Muscle of back (tissue), 3 donors: ENCODE measurements at regions not wholly inside any gene's neighbourhood (a gene's known extent, or its start where the extent isn't known, plus 50 kb on each side); places are given as distances from the start of the nearest gene placed in this dataset.
A peak's percentile ranks its signal among the peaks of the same experiment; 100 is the strongest.

Experiments used
- DNase-seq, 3 donors: peaks; one replicate each; pipeline versions ENCODE4 v3.0.0 to v3.0.0-alpha.2; 2013

DNA sequence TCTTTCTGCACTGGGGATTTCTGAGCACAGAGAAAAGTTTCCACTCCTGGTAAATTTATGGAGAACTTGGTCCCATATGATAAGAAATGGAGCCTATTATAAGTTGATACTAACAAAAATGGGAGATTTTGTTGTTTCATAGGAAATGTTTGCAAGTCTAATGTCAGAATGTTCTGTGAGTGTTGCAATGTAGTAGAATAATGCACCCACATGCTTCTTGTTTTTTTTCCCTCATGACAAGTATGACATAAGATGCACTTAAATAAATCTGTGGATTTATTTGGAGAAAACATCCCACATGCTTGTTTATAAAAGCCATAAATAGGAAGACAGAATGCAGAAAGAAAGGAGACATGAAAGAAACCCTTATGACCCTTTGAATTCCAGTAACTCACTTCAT is 50.8 kb upstream of the KCNJ6 start:
- no peak for DNase-seq

DNA sequence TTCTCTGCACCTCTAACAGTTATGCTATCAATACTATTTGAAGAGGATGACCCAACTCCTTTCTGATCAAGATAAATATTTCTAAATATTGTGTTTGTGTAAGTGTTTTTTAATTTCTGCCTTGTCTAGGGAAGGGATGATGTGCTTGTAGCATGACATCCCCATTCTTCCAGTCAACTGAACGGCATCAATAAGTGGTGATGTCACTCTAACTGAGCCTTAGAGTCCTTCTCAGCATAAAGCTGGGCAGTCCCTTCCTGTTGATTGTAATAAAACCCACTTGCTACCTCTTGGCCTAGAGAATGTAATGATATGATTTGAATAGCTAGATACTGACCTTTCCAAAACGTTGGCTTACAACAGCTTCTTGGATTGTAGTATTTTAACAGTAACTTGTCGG is 52.5 kb upstream of the KCNJ6 start:
- no peak for DNase-seq

DNA sequence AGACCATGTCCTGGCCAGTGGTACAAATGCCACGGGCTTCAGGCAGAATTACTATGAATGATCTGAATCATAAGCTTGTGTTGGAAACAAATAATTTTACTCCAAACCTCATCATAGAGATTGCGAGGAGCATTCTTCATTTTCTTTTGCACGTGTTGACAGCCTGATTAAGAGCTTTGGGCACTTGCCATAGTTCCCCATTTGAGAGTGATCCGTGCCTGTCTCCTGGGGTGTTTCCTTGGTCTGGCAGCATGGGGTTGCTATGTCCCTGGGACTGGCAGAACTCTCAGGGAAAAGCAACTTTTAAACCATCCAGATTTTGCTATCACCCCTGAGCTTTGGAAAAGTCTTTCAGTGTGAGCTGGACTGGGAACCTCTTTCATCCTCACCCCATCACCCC is 54.3 kb upstream of the KCNJ6 start:
- DNase-seq = no peak

DNA sequence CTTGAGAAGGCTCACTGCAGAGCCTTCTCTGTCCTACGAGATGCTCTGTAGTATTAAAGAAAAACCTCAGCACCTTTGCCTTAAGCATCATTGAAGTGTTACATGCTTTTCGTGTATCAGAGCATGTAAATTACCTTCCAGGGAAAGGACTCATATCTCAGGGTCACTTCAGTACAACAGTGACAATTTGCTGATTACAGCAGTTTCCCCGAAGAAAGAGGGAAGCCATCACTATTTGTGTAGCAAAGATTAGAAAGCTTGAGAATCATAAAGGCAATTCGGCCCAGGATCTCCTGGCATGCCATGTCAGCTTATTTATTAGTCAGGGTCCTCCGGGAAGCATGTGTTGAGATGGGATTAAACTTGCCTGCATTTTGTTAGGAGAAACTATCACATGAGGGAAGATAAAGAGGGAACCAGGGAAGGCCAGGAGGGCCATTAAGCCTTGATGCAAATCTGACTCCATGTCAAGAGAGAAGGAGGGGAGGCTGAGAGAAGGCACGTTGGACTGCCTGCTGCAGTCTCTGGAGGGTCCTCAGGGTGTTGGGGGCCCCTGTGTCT is 55.2 kb upstream of the KCNJ6 start:
- DNase-seq = no peak

DNA sequence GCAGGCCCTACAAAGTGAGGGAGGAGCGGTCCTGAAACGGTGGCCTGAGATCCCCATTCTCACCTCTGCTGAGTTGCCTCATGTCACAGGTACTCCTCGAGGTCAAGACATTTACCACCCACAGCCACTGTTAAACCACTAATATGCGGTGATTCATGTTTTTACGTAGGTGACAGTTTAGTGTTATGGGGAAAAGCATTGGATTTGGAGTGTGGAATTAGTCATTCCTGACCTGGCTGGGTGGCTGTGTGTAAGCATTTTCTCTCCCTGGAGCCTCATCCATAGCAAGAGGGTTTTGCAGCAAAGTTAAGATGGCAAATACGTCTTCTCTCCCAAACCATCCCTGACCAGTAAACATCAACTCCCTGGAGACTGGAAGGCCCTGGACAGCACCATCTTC is 57.8 kb upstream of the KCNJ6 start:
- peak in 1 of 3 donors; percentile 21 for DNase-seq

DNA sequence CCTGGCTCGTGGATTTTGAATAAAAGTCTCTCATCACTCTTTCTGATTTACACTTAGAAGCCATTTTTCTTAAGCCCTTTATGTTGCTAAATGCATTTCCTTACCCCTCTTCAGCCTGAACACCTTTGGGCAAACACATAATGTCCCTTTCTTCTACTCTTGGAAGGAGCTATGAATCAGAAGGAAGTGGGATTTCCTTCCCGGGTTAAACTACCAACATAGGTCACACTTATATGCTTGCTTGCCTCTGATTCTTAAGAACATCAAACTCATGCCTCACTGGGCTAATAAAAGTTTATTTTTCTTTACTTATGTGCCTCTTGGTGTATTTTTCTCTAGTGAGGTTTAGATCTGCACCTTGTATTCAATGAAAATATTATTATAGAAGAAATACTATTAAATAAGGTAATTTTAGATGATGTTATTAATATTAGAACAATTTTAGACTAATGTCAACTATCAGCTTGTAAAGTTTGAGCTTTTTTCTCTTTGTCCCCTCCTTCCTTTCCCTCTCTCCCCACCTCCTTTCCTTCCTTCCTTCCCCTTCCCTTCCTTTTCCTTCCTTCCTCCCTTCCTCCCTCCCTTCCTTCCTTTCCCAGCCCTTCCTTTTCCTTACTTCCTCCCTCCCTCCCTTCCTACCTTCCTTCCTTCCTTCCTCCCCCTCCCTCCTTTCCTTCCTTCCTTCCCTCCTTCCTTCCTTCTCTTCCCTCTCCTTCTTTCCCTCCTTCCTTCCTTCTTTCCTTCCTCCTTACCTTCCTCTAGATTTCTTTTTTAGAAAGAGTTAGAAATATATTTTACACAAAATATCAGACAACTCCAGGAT is 66.5 kb upstream of the KCNJ6 start:
- no peak for DNase-seq

DNA sequence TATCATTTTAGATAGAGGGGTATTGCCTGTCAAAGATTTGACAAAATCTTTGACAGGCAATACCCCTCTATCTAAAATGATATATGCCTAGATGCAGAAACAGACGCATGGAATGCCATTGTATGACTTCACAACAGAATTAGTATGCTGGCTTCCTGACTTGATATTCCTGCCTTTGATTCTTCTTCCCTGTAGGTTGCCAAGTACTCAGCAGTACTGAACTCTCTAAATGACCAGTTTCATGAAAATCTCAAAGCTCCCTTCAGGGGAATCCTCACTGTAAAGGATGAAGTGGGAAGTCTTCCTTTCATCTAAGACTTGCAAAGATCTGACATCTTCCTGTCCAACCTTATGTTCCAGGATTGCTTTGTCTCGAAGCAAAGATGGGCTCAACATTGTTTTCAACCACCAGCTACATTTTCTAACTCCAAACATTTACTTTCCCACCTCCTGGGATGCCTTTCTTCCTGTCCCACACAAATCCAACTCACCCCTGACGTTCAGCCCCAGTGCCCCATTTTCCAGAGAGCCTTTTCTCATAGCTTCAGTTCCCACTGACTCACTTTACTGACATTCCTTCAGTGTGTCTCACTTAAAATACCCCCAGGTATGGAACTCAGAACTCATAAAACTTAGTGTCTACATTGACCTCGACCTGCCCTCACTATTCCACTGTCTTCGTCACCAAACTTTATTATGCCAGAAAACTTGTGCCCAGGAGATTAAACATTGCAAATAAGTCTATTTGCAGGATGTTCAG is 67.3 kb upstream of the KCNJ6 start:
- peak in 1 of 3 donors; percentile 2 for DNase-seq

DNA sequence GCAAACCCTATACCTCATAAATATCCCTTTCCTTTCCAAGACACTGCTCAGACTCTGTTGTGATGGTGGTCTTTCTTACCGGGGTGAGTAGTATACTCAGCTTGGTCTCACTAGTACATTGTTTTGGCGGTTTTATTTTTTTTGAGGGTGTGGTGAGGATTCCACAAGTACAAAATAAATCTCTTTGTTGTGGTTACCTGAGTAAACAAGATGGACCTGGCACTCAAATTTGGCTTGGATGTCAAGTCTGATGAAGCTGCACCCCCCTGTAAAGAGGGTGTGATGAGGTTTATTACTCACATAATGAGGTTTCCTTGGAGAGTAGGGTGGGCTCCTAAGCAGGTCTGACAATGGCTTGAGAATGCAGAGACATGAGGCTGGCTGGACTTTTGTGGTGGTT is 68.2 kb upstream of the KCNJ6 start:
- DNase-seq = no peak

DNA sequence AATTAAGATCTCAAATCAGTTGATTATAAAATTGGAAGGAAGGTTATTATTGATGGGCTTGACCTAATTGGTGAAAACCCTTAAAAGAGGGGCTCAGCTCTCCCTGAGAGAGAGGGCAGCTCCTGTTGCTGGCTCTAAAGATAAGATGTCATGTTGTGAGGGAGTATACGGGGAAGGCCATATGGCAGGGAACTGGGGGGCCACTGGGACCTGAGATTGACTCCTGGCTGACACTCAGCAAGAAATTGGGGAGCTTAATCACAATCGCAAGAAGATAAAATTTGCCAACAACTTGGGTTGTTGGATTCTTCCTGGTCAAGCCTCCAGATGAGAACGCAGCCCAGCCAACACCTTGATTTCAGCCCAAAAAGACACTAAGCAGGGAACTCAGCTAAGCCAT is 69.7 kb upstream of the KCNJ6 start:
- DNase-seq = no peak

DNA sequence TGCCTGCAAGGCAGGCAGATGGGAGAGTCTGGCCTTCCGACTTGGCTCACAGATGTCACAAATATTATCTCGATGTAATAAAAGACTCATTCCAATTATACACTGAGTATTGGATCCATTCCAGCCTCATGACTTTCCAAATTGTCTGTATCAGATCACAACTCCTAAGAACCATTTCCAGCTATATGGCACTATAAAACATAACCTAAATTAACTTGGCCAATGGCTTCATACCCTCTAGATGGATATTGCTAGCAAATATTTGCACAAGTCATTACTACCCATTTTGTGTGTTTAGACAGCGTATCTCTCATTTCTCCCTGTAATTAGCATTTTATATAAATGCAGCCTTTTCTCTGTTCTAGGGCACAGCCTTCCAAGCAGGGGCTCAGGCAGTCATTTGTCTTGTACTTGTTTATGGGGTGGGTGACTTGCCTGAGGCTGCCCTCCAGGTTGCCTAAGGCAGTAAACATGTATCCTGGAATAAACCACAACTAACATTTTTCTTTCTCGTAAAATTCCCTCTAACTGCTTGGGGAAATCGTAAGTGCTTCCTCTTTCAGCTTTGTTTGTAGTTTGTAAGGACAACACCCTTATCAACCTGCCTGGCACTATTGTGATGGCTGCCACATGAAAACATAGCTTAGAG is 70.6 kb upstream of the KCNJ6 start:
- no peak for DNase-seq

DNA sequence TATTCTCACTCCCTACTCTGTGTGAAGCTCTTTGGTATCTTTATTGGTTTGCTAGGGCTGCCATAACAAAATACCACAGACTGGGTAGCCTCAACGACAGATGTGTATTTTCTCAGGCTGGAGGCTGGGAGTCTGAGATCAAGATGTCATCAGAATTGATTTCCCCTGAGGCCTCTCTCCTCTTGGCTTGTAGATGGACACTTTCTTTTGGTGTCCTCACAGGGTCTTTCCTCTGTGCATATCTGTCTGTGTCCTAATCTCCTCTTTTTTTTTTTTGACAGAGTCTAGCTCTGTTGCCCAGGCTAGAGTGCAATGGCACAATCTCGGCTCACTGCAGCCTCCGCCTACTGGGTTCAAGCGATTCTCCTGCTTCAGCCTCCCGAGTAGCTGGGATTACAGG is 71.4 kb upstream of the KCNJ6 start:
- DNase-seq = no peak

DNA sequence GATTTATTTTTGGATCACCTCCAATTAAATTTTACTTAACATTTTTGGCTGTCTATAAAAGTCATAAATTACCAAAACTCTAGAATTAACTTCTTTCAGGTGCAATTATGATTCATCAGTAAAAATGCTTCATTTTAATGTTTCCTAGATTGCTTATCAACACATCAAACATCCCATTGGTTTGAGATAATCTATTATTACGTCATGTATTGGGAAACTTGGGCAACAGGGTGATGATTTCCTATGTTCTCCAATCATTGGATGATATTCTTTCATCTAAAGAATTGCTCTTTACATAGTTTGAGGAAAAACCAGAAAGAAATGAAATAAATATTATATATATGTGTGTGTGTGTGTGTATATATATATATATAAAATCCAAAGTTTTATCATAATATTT is 76.8 kb upstream of the KCNJ6 start:
- DNase-seq = no peak

DNA sequence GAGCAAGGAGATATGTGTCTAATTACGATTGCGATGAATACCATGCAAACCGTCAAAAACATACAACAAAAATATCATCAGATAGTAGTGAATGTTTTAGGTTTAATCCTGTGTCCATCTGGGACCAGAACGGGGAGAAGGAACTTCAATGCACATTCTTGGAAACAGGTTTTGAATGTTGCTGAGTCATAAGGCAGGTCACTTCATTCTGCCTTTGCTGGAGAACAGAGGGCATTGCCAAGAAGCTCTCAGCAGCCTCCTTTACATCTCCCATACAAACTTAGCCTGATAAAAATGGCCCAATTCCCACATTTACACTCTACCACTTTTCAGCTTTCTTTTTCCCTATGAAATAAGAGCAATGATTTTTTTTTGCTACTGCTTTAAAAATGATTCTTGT is 78.0 kb upstream of the KCNJ6 start:
- no peak for DNase-seq

DNA sequence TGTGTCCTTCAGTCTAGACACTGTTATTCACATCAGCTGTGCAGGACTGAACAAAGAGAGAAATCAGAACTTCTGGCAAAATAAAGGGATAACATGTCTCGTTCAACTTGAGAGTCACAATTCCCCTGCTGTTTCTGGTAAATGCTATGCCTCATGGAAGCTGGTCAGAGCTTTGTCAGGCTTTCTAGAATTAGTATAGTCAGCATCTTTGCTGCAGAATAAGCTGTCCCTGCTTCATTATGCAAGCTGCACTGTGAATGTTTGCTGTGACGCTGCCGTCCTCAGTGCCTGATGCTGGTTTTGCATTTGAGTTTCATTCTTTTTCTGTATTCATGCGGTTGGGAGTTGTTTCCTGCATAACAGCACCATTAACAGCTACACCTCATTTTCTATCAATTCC is 96.4 kb upstream of the KCNJ6 start:
- DNase-seq = no peak

DNA sequence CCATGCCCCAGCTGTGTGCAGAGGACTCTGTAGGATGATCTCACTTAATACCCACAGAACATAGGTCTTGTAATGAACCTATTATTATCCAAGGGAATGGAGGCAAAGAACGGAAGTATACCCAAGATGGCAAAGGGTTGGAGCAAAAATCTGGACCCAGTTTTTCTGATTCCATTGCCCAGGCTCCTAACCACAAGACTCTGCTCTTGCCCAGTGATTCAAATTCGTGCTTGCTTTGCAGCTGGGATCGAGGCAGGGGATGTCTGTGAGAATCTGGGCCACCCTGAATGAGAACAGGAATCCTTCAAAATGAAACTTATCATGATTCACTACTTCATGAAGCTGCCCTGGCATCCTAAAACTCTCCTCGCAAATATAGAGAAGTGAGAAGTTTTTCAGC is 97.5 kb upstream of the KCNJ6 start:
- no peak for DNase-seq

DNA sequence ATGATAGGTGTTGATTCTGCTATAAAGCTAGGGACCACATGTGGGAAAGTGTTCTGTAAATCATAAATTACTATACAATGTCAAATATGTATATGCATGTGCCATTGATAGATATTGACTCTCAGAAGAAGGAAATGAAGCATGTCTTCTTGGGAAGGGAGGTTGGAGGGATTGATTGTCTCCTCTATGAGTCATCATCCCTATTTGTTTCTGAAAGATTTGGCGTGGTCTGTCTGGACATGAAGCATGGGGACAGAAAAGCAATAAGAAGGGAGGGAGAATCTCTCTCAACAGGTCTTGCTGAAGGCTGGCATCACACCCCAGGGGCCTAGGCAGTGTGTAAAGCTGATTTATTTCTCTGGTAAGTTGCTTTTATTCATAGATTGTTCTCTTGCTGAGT is 98.0 kb upstream of the KCNJ6 start:
- no peak for DNase-seq

DNA sequence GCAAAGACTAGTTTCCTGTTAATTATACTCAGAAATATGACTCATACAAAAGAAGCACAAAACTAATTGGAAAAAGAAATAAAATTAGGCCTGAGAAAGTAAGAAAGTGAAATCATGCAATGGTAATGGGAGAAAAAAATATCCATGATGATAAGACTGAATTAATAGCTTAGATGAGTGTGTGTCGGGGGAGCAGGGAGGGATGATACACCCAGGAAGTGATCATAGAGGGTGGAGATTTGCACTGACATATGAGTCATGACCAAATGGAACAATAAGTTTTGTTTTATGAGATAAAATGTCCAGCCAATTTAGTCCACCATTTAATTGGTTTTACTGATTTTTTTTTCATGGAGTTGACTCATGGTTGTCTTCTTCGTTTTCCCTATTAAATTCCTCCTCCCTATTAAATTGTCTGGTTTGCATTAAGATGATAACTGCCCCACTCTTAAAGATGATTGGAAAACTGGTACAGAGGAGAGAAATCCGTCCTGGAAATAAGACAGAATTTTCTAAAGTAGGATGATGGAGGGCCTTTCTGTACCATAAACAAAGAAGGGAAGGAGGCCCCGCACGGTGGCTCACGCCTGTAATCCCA is 111.7 kb upstream of the KCNJ6 start:
- no peak for DNase-seq

DNA sequence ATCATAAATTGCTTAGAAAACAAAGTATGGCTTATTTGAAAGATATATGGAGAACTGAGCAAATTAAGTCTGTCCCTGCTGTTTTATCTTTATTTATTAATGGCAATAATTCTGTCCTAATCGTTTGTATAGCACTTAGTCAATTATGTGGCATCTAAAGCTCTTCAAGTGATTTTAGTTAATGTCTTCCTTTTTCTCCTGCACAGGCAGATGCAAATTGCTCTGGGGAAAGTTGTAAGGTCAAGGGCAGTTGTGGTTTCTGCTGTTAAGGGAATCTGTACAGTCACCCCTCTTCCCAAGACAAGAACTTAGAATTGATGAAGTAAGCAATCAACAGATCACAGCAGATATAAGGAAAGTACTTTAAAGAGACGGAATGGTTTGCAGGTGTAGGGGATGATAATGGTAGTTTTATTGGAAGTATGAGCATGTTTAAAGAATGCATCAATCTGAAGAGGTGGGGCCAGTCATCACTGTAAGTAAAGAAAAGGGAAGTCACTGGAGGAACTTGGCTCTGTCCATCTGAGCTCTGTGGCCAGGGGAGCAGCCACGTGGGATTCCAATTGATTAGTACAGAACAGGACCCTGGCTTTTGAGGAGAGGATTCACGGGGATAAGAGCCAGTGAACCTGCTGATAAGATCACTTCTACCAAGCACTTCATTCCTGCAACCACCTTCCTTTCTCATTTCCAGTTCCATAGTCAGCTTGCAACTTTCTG is 116.0 kb upstream of the KCNJ6 start:
- no peak for DNase-seq

DNA sequence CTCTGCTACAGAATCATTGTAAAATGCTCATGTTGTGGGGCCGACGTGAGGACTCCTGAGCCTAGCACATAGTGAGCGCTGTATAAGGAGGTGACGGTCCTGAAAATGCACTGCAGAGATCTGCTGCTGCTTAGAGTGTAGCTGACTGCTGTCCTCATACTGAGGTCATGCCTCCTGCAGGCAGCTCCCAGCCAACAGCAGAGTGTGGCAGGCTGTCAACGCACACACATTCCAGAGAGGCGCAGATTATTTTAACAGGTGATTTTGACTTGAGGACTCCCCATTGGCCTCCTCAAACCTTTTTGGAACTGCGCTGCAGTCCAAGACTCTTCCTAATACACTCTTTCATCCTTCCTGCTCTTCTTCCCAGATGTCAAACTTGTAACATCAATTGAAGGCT is 119.8 kb upstream of the KCNJ6 start:
- DNase-seq = no peak

DNA sequence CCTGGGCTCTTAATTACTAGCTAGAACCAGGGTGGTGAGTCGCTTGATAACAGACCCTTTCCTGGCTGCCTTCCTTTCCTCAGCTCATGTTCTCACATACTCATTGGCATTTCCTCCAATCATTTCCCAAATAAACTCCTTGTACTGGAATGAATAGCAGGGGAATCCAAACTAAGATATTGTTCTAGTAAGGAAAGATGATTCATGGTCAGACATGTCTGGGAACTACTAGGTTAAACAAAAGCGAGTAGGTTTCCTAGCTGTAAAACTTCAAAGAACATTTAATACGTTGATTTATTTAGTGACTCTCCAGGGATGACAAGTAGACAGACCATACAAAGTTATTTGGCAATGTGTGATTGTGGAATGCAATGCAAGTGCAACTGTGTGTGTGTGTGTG is 121.2 kb upstream of the KCNJ6 start:
- no peak for DNase-seq

DNA sequence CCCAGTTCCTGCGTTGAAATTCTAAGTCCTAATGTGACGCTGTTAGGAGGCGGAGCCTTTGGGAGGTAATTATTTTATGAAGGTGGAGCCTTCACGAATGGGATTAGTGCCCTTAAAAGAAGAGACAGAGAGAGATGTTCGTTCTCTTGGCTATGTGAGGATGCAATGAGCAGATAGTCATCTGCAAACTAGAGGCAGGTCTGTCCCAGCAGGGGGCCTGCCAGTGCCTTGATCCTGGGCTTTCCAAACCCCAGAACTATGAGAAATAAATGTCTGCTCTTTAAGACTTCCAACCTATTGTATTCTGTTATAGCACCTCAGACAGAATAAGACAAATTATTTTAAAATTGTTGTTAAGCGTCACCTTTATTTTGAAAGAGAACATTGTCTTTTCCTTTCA is 123.1 kb upstream of the KCNJ6 start:
- DNase-seq = no peak

DNA sequence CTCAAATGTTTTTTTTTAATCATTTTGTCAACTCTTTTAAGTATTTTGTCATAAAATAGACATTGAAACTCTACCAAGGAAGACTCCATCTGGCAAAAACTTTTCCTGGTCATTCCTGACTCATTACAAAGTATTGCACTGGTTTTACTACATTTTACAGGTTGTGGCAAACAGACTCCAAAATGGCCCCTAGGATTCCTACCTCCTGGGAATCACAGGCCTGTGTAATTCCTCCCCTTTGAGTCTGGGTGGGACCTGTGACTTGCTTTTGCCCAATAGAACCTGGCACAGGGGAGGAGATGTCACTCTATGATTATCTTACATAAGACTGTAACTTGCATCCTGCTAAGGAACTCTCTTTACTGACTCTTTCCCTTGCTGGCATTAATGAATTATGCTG is 123.6 kb upstream of the KCNJ6 start:
- no peak for DNase-seq
